ENCODE measurements at regions not wholly inside any gene's neighbourhood (a gene's known extent, or its start where the extent isn't known, plus 50 kb on each side); places are given as distances from the start of the nearest gene placed in this dataset.
A peak's percentile ranks its signal among the peaks of the same experiment; 100 is the strongest.

DNA sequence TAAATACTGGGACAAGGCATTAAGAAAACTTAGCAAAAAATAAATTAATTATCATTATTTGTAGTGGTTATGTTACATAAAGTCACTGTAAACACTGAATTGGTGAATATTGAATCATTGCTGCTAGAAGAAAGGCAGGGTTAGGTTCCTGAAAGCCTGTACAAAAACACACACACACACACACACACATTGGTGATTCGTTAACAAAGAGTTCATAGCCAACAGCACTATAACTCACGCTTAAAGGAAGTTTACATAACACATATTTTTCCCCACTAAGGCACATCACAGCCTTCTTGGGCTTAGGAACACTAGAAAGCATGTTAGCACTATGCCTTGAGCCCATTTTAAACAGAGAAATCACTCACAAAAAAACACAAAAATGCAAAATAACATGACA is 690.0 kb upstream of the PIK3C3 start:
- DNase-seq (ENCODE audit: low read depth, low spot score), result no peak

DNA sequence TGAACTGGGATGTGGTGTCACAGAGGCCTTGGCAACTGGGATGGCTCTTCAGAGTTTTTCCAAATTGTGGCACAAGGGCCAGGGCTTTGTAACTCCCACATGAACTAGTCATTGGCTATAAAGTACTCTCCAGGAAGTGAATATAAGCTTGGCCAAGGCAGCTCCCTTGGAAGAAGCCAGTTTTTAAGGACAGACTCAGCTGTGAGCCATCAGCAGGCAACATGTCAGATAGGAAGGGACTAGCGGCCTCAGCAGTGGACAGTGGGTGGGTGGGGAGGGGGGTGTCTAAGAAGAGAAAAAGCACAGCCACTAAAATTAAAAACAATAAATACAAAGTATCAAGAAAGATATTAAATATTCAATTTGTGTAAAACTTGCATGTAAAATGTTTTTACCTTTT is 691.1 kb upstream of the PIK3C3 start:
- no peak for DNase-seq (ENCODE audit: low read depth, low spot score)

DNA sequence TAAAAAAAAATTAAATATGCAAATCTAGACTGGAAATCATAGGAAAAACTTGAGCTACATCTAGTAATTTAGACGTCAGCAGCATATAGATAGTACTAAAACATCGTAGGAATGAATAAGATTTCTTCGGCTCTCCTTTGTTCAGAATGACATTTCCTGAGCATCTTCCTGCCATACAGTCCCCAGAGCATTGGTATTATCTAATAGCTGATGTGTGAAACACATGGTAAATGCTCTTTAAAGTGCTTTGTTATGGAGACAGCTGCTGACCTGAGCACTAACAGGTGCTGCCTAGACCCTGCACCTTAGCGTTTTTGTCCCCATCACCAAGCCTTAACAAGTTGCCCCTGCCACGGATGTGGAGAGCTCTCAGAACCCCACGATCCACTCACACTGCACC is 692.3 kb upstream of the PIK3C3 start:
- DNase-seq (ENCODE audit: low read depth, low spot score), result no peak

DNA sequence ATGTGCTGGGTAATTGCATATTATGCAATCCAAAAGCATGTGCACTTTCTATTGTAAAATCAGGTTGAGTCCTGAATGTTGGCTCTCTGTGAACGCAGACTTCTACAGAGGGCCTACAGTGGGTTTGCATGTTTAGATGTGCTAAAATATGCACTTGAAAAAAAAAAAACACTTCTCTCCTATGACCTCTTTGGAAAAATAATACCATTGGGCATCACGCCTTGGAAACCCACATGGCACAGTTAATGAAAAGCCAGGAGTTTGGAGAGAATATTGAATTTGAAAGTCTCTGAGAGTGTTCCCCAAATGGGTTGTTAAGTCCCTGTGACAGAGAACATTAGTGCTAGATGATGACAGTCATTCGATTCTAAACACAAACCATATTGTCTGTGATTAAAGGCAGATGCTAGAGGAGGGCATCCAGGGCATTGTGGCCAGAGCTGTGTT is 710.4 kb upstream of the PIK3C3 start:
- DNase-seq (ENCODE audit: low read depth, low spot score), result no peak

DNA sequence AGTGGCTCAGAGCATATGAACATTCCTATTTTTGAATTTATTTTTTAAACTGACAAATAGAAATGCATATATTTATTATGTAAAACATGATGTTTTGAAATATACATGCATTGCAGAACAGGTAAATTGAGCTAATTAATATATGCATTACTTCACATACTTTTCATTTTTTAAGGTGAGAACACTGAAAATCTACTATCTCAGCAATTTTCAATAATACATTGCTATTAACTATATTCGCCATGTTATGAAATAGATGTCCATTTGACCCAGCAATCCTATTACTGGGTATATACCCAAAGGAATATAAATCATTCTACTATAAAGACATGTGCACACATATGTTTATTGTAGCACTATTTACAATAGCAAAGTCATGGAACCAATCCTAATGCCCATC is 717.7 kb upstream of the PIK3C3 start:
- no peak for DNase-seq (ENCODE audit: low read depth, low spot score)

DNA sequence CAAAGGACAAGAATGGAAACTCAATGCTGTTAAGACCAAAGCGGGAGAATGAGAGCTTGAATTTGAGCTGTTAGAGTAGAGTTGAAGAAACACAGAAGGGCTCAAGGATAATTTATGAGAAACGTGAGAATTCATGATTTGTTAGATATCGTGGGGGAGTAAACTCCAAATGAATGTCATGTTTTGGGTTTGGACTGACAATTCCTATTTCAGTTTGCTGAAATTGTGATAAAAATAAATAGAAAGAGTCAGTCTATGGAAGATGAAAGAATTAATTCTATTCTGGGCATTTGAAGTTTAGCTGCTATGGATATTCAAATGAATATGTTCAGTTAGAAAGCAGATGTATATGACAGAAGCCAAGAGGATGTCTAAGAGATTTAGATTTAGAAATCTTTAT is 723.4 kb upstream of the PIK3C3 start:
- DNase-seq (ENCODE audit: low read depth, low spot score), result no peak

DNA sequence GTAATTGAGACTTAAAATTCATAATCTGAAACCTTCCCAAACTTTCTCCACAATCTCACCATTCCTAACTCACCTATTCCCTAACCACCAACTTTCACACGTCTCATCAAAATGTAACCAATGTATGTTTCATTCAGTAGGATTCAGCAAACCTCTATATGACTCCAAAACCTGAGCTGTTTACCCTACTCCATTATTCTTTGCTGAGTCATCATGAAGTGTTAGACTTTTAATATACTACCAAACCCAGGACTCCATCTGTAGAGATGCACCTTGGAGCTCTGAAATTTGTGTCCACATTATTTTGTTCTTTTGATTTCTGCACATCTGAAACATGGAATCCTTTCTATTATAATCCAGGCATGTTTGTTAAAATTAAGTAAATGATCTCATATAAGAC is 727.0 kb upstream of the PIK3C3 start:
- DNase-seq (ENCODE audit: low read depth, low spot score), result no peak

DNA sequence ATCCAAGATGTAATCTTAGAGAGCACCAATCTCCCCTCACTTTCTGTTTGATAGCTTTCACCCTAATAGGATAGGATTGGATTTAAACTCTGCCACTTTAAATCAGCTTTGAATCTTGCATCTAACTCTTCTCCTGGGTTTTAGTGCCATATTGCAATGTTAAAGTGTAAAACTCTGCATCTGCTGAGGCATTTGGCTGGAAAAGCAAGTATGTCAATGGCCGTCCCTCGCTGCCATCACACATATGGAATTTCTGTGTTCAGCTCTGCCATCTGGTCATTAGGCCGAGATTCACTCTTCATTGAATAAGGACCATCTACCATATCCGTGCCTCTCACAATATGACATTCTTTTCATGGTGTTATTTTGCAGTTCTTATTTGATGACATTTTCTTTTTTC is 728.1 kb upstream of the PIK3C3 start:
- DNase-seq (ENCODE audit: low read depth, low spot score), result no peak

DNA sequence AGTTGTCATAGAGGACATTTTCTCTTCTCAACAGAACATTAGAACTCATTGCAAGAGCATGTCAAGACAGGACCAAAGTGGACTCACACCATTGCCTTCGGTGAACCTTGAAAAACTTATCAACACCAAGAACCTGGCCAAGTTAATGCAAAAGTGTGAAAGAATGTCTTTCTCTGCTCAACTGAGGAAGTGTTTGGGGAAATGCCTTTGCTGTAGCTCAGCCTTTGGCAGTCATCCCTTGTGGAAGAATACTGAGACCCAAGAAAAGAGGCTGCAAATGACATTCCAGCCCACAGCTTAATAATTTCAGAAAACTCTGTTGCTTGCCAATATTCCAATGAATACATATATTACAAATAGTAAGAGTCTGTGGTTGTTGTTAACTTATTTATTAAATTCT is 728.8 kb upstream of the PIK3C3 start:
- DNase-seq (ENCODE audit: low read depth, low spot score), result peak; percentile 60

DNA sequence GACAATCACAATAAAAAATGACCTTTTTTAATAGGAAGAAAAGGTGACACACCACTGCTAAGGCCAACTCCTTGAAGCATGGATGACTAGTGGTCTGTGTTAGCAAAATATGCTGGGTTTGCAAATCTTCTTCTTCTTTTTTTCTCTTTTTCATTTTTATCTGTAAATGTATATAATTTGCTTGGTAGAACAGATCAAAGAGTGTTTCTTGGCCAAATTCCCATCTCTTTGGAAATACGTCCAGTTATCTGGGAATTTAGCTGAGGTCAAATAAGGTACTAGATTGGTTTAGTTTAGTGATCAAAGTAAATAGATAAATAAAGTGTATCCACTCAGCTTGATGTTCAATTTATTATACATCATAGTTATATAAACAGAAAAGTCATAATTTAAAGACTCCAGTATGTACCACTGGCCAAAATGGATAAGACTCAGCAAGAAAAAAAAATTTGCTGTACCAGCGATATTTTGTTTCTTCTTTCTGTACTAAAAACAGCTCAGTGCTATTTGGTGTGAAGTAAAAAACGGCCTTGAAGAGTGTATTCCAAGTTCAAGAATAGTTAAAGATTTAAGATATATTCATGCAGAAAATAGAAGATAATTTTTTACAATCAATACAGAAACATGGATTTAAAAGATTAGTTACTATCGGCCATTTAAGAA is 738.6 kb upstream of the PIK3C3 start:
- DNase-seq (ENCODE audit: low read depth, low spot score), result no peak

DNA sequence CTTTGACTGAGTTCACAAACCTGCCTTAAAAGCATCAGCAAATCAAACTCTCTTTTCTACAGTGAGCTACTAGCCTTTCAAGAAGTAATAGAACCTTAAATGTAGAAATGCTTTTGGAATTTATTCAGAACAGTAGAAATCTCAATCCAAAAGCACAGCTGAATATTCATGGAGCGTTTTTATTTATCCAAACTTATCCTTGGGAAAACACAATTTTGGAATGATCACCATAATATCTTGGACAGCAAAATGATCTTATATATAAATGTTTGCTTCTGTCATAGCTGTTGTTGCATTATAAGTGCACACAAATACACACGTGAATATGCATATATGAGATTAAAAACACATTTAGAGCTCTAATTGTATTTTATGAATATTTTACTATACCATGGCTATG is 747.3 kb upstream of the PIK3C3 start:
- no peak for DNase-seq (ENCODE audit: low read depth, low spot score)

DNA sequence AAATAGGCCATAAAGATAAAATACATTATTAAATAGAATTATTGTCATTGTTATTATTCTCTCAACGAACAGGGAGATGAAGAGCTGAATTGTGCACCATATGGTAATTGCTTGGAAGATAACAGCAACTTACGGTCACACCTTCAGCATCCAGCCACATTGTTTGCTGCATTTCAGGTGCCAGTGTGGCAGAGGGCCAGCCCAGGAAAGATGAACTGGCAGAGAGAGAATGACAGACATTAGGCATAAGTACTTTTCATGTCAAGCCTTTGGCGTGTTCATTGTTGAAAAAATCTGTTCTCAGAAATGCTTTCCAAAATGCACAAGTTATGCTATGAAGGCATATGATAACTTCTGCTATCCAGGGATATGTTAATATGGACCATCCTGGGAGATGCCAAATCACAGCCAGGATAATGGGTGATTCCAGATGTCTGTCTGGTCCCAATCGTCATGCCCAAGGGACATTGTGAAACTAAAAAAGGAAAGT is 748.6 kb upstream of the PIK3C3 start:
- no peak for DNase-seq (ENCODE audit: low read depth, low spot score)

DNA sequence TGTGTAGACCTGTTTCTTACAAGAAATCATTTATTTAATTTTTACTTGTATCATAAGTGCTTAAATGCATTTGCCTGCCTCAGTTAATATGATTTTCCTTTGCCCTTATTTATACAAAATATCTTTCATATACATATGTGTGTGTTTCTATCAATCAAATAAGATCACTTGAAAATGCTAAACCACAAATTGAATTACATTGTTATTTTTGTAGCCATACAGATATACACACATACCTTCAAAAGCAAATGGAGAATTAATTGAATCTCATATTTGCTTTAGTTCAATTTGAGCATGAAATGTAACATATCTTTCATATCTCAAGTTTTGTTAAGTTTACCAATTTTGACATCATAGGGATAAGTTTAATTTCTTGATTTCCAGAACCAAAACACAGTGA is 755.8 kb upstream of the PIK3C3 start:
- DNase-seq (ENCODE audit: low read depth, low spot score), result no peak

DNA sequence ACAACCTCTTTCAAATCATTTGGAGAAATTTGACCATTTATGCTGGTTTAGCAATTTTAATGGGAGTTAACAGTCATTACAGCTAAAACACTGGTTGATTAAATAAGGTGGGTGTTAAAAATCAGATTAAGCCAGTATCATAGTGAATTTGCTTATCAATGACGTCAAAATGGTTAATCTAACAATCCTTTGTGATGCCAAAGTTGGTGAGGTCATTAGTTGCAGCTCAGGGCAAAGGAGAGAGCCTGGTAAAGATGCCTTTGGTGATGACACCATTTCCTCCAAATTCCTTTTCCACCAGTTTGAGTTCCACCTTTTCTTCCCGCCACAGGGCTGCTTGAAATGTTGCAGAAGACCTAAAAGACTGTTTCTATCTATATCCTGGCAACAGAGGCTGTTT is 757.1 kb upstream of the PIK3C3 start:
- no peak for DNase-seq (ENCODE audit: low read depth, low spot score)

DNA sequence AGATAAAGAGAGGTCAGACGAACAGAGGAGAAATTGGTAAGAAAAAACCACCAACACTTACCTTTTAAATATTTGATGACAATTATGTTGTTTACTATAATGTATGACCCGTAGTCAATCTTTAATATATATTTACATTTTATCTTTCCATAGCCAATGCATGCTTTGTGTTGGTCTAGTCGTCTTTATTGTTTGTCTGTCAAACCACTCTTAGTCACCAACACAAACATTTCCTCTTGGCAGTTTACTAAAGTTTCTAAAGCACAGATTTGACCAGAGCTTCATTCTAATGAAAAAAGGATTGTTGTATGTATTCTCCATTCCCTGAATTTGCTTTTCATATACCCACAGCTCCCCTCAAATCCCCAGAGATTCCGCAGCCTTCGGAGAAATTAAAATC is 784.7 kb upstream of the PIK3C3 start:
- peak; percentile 7 for DNase-seq (ENCODE audit: low read depth, low spot score)

DNA sequence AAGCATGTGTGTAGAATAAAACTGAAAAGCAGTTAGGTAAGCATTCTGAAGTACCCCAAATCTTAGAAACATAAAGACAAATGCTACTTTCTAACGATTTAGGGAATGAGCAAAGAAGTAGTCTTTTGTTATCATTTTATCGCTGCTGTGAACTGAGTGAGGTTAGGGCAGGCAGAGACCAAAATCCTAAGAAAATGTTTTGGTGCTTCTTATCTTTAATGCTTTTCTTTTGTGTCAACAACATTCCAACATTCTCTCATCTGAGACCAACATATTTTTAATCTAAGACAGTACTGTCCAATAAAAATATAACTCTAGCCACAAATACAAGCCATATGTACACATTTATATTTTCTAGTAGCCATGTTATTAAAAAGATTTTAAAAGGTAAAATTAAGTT is 789.4 kb upstream of the PIK3C3 start:
- no peak for DNase-seq (ENCODE audit: low read depth, low spot score)

DNA sequence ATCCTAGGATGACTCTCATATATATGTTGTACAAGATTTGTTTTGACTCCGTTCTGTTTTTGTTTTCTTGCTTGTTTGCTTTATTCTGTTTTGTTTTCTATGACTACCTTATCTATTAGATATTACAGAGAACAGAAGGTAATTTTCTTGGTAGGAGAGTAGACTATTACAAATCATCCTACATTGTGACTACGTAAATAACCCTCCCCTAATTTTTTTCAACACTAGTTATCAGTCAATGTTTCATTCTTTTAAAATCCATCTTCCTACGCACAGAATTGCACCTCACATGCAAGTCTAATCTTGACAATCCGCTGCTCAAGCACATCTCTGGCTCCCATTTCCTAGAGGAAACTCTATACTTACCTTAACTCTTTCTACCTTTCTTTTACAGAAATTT is 792.3 kb upstream of the PIK3C3 start:
- DNase-seq (ENCODE audit: low read depth, low spot score), result no peak

DNA sequence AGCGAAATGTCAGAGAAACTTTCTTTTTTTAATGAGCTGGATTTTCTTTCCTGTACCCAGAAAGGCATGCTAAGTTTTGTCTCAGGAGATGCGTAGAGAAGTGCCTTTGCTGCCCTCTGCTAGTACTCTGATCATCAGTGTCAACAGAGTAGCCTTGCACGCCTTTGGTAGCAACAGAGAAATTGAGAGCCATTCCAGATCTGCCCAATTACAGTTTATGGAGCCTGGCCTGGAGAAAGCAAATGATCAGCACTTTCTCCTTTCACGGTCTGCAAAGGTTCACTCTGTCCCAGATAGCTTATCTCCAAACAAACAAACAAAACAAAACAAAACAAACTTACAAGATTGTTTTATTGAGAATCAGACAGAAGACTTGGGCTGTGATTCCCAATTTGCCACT is 792.8 kb upstream of the PIK3C3 start:
- DNase-seq (ENCODE audit: low read depth, low spot score), result no peak

DNA sequence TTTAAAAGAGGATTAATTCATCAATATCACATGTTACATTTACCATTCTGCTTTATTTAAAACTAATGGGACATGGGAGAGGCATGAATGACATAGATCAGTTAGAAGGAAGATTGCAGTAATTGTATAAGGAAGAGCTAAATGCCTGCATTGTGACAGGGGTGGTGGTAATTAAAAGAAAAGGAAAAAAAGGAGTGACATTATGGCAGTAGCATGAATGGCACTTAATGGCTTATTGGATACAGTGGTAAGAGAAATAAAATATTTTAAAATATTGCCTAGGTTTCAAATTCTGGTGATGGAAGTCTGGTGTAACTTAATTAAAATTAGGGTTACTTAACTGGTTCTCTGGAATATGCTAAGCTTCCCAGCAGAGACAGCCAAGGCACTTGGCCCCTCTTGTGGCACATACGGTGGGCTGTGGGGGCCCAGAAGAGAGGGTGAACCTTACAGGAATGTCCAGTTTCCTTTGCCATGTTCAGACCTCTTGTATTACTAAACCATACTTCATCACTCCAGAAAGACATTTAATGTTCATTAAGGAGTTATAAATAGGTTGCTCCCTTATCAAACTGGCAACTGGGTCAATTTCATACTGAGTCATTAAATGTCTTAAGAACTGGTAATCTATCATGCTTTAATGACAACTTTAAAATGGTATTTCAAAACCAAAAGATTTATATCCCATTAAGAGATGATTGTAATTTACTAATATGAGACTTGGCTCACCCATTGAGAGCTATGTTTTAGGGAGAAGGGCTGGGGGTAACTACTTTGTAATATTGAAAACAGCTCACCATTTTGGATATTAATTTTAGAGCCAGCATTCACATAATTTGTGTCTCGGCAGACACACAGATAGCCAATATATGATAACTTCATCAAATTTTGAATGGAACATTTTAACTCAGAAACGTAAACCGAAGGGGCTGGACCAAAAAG is 798.9 kb upstream of the PIK3C3 start:
- DNase-seq (ENCODE audit: low read depth, low spot score), result no peak

DNA sequence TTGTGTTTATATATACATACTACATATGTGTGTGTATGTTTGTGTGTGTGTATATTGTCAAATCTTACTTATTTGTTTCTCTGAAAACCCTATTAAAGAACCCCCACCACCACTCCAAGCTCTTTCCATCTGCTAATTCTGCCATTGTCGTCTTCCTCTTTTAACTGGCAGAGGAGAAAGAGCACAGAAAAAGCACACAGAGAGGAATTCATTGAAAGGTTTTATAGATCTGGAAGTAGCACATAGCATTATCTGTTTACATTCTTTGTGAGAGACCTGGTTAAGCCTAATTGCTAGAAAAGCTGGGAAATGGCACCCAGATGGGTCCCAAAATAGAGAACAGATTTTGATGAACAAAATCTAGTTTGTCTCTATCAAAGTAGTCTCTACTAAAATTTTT is 800.0 kb upstream of the PIK3C3 start:
- DNase-seq (ENCODE audit: low read depth, low spot score), result no peak

DNA sequence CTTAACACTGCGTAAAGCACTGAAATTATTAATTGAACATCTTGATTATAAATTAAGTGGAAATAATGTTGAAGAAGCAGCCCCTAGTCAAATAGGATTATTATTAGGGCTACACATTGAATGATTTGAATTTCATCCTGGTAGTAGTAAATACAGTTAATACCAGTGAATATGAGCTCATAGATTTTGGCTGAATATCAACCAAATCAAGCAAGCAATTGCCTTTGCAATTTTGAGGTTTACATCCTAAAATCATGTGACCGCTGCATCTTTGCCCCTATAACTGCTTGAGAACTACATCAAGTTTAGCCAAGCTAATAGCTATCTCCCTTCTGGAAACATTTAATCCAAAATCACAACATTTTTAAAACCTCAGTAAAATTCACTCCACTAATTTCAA is 801.2 kb upstream of the PIK3C3 start:
- DNase-seq (ENCODE audit: low read depth, low spot score), result no peak

DNA sequence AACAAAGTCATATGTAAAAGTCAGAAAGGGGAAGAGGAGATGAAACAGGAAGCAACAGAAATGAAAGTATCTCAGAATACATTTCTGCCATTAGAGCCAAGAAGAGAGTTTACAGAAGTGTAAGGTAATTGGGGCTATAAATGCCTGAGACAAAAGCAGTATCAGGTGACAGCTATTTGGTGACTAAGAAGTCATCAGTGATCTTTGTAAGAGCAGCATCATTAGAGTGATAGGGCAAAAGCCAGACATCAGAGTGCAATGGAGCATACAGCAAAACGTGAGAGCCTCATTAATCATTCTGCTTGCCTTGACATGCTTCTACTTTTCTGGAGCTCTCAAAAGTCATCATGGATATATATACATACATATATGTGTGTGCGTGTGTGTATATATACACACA is 804.7 kb upstream of the PIK3C3 start:
- no peak for DNase-seq (ENCODE audit: low read depth, low spot score)

DNA sequence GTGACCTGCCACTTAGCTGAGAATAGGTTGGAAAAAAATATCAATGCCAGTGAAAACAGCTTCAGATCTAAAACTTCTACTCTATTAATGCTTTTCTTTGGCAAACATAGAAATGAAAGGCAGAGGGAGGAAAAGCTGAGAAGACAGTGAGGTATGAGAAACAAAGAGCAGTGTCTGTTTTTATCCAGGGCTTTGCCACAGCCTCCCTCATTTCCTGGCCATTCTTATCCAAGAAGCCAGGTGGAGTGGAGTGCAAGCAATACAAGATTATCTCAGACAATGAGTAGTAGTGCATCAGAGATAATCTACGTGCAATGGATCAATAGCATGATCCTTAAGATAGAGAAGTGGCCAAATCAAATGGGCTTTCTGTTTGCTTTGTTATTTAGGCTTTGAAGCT is 808.7 kb upstream of the PIK3C3 start:
- DNase-seq (ENCODE audit: low read depth, low spot score), result no peak
